ENCODE measurements at regions not wholly inside any gene's neighbourhood (a gene's known extent, or its start where the extent isn't known, plus 50 kb on each side); places are given as distances from the start of the nearest gene placed in this dataset.
A peak's percentile ranks its signal among the peaks of the same experiment; 100 is the strongest.
"Not testable (repeated sequence)": the region's sequence is repeated elsewhere in the genome, so short reads cannot be mapped to it uniquely, and the experiment has no call there.

DNA sequence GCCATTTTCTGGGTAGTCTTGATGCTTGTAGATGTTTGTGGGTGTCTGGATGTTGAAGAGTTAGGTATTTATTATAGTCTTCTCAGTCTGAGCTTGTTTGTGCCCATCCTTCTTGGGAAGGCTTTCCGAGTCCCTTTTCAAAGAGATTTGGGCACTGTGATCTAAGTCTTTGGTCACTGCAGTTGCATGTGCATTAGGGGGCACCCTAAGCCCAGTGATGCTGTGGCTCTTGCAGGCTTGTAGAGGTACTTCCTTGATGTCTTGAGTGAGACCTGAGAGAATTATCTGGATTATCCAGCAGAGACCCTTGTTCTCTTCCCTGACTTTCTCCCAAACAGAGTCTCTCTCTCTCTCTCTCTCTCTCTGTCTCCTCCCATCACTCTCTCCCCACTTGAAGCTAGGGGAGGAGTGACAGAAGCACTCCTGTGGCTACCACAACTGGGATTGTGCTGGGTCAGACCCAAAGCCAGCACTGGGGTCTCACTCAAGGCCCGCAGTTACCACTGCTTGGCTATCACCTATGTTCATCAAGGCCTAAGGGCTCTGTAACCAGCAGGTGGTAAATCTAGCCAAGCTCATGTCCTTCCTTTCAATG, 68.5 kb downstream of the TMCO5A start:
- DNase-seq (ENCODE audit: low read depth in 2 of 2), result peak; percentile 58 to 63

DNA sequence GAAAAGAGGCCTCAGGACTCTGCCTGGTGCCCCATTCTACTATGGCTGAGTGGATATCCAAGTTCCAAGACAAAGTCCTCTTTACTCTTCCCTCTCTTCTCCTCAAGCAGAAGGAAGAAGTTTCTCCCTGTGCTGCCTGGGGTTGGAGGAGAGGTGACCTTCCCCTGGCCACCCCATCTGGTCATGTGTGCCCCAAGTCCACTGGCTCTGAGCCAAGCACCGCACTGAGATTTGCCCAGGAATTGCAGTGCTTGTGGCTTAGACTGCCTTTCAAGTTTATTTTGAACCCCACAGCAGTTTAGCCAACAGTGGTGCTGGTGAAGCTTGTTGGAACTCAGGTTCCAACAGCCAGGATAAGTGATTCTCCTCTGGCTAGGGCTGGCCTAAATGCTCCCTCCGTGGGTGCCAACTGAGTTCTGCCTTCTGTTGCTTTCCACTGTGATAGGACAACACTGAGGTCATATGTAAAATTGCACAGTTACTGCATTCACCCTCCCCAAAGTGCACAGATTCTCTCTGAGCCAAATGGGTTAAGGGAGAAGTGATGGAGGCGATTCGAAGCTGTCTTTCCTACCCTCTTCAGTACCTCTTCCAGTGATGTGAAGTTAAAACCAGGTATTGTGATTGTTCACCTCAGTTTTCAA, 69.9 kb downstream of the TMCO5A start:
- DNase-seq (ENCODE audit: low read depth in 2 of 2), result no peak

DNA sequence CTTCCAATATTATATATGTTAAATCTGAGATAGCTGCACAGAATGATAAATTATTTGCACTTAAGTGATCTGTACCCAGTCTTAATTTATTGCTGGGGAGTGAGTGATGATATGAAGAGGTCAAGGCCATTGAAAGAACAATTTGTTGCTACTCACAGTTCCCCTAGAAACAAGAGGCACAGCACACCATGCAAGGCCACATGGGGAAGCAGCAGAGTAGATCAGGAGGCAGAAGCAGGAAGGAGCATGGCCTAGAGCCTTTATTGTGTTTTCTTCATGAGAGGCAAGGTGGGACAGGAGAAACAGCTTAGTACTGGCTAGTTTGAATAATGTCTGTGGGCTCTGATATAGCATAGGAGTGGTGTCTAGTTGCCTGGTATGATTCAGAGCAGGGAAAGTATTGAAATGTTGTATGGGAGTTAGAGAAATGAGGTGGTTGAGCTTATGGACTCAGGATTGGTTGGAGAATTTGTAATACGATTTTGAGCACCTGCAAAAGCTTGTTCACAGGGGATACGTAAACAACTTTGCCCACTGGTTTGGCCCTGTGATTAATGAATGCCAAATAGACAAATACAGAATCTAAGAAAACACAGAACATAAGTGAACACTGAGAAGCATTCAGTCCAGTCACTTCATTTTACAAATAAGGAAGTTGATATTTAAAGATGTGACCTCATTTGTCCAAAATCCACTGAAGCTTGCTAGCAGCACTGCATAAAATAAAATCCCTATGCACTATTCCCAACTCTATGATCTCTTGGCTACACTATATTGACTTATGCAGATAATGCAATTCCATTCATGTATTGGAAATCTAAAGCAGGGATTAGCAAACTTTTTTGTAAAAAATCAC, 71.7 kb downstream of the TMCO5A start:
- no peak for DNase-seq (ENCODE audit: low read depth in 2 of 2)

DNA sequence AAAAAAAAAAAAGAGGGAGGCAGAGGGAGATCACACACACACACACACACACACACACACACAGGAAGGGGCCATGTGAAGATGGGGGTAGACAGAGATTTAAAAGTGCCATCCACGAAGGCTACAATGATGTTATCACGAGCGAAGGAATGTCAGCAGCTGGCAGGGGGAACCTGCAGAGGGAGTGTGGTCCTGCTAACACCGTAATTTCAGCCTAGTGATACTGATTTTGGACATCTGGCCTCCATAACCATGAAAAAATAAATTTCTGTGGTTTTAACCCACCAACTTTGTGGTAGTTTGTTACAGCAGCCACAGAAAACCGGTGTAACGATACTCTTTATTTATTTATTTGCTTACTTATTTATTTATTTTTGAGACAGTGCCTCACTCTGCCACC, 76.0 kb downstream of the TMCO5A start:
- DNase-seq (ENCODE audit: low read depth in 2 of 2), result peak; percentile 53 to 55

DNA sequence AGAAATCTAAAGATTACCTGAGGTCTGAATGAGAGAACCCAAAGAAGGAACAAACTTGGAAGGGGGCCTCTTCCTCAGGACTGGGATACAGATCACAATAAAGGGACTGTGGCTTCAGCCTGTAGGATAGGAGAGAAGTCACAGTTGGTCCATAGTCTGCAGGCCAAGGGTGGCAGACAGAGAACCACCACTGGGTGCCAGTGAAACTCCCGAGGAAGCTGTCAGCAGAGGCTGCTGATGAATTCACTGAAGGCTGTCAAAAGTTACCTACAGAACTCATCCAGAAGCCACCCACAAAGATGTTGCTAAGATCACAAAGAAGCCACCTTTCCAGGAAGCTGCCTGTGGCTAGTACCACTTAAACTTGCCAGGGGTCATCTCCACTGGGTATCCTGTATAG, 78.5 kb downstream of the TMCO5A start:
- no peak for DNase-seq (ENCODE audit: low read depth in 2 of 2)

- DNase-seq (ENCODE audit: low read depth in 2 of 2), result no peak
Observed at GRCh38 chr15:38017721-38018120, 83.3 kb downstream of the TMCO5A start.

- DNase-seq (ENCODE audit: low read depth in 2 of 2), result no peak
Observed at GRCh38 chr15:38019066-38019465, 84.6 kb downstream of the TMCO5A start.

GRCh38 chr15:38021259-38021658, 86.8 kb downstream of the TMCO5A start:
- DNase-seq (ENCODE audit: low read depth in 2 of 2), result no peak

DNA sequence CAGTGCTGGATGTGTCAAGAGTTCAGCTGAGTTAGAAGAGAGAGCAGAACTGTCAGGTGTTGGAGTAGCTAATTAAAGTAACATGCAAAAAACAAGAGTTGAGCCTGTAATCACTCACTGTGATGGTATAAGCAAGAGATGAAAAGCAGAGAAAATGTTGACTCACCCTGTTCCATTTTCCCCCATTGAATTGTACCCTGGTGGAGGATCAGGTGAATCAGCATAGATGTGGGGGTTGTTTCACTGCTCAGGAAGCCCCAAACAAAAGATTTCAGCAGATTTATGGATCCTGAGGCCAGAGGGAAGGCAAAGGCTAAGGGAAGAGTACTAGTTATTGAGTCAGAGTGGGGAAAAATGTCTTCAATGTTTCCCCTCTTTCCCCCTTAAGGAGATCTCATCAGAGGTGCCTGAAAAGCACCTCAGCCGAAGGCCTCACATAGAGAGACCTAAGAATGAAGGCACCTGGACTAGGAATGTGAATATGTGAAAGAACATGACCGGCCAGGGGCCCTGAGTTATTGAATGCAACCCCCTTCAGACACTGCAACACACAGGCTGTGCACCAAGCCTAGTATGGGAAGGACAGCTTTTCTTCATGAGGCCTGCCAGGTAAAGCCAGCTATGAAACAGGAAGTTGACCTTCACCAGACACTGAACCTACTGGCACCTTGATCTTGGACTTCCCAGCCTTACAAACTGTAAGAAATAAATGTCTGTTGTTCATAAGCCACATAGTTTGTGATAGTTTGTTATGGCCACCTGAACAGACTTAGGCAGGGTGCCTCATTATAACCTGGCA, 90.1 kb downstream of the TMCO5A start:
- no peak for DNase-seq (ENCODE audit: low read depth in 2 of 2)

- not testable (repeated sequence) for DNase-seq (ENCODE audit: low read depth in 2 of 2)
Observed at GRCh38 chr15:38025656-38026055, 91.2 kb downstream of the TMCO5A start.

DNA sequence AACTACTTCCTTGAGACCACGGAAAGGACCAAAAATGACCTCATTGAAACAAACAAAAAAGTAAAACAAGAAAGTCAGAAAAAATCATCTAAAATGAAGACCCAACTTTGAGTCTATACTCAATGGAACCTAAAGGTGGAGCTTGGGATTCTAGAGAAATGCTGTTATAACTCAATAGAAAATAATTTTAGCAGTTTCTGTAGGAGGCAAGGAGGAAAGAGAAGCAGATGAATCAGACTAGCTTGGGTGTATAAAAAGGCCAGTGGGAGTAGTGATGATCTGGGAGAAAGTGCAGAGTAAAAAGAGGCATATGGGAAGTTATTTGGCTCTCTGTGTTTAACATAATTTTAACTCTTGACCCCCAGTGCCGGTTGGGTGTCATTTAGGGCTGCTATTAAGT, 94.4 kb downstream of the TMCO5A start:
- no peak for DNase-seq (ENCODE audit: low read depth in 2 of 2)

DNA sequence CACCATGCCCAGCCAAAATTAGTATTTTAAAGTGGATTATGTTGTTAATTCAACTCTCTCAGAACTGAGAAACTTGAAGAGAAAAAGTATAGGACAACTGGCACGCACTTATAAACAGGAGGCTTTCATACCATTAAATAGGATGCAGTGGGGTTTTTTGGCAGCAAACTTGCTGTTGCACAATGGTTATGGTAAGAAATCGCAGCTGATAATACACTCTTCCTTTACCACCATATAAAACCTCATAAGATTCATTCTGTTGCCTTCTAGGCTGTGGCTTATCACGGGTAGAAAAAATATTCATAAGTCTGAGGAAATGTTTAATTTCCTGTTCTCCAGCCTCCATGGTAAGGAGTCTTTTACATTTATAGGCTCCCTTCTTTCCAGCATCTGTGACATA, 95.3 kb downstream of the TMCO5A start:
- peak in 1 of 2 experiments; percentile 52 for DNase-seq (ENCODE audit: low read depth in 2 of 2)

DNA sequence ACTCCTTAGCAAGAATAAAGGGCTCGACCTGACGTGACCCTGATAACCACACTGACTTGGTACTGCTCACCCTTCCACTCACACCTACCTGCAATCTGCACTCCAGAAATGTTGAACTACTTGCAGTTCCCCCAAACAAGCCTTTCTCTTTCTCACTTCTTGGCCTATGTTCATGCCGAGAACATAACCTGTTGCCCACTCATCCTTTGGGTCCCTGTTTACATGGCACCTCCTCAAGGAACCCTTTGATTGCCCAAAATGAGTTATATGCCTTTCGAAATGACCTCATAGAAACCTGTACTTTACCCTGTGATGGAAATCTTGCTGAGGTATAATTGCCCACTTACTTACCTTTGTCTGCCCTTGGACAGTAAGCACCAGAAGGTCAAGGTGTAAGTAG, 96.2 kb downstream of the TMCO5A start:
- DNase-seq (ENCODE audit: low read depth in 2 of 2), result no peak

DNA sequence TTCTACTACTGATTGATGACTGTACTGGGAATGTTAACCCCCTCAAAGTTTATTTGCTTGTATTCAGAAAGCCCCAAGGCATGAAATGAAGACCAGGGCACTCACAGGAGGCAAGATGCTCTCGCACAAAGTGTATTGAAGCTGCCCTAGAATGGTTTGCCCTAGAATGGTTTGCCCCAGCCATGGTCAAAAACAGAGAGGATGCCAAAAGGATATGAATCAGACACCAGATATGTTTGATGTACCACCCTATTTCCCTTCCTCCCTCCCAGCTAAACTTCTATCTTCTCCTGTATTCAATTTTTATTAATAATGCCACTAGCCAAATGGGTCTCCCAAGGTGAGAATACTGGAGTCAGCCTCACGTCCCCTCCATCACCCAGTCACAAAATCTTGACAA, 101.3 kb downstream of the TMCO5A start:
- DNase-seq (ENCODE audit: low read depth in 2 of 2), result no peak

GRCh38 chr15:38036790-38037338, 102.4 kb downstream of the TMCO5A start:
- no peak for DNase-seq (ENCODE audit: low read depth in 2 of 2)

DNA sequence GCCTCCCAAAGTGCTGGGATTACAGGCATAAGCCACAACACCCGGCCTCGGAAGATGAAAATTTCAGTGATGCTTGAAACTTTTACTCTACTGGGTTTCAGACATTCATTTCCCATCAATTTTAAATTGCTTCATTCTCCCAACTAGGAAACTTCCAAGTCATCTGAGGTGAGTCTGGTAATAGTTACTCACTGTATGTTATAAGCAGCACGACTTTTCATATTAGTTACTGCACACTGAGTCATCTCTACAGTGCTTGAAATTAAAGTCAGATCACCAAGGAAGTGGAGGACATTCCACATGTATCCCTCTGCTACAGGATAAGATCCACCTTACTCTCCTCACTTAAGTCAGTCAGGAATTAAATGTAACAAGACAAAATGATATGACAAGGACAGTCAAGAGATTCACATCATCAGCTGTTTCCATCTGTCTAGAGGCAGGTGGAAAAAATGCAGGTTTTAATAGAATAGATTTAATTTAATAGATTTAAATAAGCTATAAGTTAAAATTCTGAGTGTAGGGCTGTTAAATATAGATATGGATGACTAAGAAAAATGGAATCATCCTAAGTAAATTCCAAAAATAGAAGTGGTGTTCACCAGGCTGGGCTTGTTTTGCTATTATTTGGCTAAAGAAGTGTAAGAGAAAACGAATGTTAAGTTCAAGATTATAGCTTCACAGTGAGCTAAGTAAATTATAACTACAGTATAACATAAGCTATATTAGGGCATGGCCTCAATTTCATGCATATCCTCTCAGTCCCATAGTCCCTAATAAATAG, 104.4 kb downstream of the TMCO5A start:
- peak; percentile 83 to 85 for DNase-seq (ENCODE audit: low read depth in 2 of 2)

DNA sequence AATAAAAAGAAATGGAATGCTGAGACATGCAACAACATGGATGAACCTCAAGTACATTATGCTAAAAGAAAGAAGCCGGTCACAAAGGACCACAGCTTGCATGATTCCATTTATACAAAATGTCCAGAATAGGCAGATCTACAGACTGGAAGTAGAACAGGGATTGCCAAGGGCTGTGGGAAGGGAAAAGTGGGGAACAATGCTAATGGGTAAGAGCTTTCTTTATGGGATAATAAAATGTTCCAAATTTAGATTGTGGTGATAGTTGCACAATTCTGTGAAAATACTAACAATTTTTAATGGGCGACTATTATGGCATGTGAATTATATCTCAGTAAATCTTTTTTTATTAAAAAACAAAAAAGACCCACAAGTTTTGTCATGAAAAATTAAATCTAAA, 106.2 kb downstream of the TMCO5A start:
- no peak for DNase-seq (ENCODE audit: low read depth in 2 of 2)

DNA sequence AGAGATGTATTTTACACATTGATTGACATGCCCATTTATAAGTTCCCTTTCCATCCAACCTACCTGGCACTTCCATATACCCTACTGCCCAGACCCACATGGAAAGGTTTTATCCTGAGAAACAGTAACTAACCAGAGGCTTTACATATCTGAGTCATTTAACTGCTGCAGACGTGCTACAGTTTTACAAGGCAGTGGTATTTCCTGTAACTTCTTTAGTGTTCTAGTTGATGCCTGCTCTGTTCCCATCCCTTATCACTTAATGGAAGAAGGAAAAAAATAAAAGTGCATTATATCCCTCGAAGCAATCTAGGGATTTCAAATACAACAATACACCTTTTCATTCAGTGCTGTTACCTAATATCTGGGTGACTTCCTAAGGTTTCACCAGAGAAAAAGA, 107.1 kb downstream of the TMCO5A start:
- peak; percentile 61 to 64 for DNase-seq (ENCODE audit: low read depth in 2 of 2)

DNA sequence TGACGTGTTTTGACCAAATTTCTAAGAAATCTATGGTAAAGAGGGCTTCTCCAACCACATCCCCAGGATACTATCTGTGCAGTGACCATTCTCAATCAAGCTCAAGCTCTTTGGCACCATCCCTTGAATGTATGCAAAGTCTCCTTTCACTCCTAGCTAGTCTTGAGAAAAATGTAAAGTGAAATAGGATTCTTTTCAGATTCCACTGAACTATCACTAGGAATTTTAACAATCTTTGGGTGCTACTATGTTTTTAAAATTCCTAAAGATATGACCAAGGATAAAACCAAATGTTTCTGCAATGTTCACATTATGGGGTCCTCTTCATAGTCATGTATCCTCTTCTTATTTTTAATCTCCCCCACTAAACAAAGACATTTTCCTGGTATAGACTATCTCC, 107.8 kb downstream of the TMCO5A start:
- DNase-seq (ENCODE audit: low read depth in 2 of 2), result no peak

GRCh38 chr15:38042707-38043445, 108.4 kb downstream of the TMCO5A start:
- no peak for DNase-seq (ENCODE audit: low read depth in 2 of 2)
